GM12892 (cell line): ENCODE measurements at regions not wholly inside any gene's neighbourhood (a gene's known extent, or its start where the extent isn't known, plus 50 kb on each side); places are given as distances from the start of the nearest gene placed in this dataset.

Experiments used
- POLR2A ChIP-seq: IDR thresholded peaks from 2 replicates; pipeline ENCODE4 v1.6.1; 2011; ENCODE audit warnings: low read depth, low read length, control low read depth
- POLR2AphosphoS5 ChIP-seq: IDR thresholded peaks from 2 replicates; pipeline ENCODE4 v1.6.1; 2011; ENCODE audit warnings: low read depth, low read length, control low read depth
- TAF1 ChIP-seq: IDR thresholded peaks from 2 replicates; pipeline ENCODE4 v1.6.1; 2011; ENCODE audit warnings: low read depth, mild to moderate bottlenecking, control low read depth, low read length, borderline replicate concordance

GRCh38 chr1:14138135-14138506 lies 438.1 kb downstream of the PRDM2 start:
- no peak for TF ChIP-seq POLR2AphosphoS5
- no peak for TF ChIP-seq POLR2A
- no peak for TF ChIP-seq TAF1
